H1 (cell line): ENCODE measurements at regions not wholly inside any gene's neighbourhood (a gene's known extent, or its start where the extent isn't known, plus 50 kb on each side); places are given as distances from the start of the nearest gene placed in this dataset.

Experiments
- CTCF ChIA-PET: fragments of 300-600 bp; sonication (Branson Sonifier 250); formaldehyde crosslinking; loops from one replicate; lab custom pipeline; 2021; ENCODE audit not compliant: partially characterized antibody; lab: Charles Lee
- POLR2A ChIA-PET: fragments of 300-600 bp; sonication (Branson Sonifier 250); formaldehyde crosslinking; loops from one replicate; lab custom pipeline; 2021; ENCODE audit warnings: inconsistent platforms; ENCODE audit not compliant: partially characterized antibody; lab: Charles Lee
- DNase-seq, 2 experiments: peaks; one replicate each; pipeline versions ENCODE4 v3.0.0 to v3.0.0-alpha.2; 2010 to 2022; ENCODE audit warnings: low spot score in 2 of 2, low read depth in 1 of 2, mixed read lengths in 1 of 2
- FAIRE-seq: peaks from 2 replicates; lab custom pipeline; 2011; peaks lifted over from hg19 to GRCh38; lab: Jason Lieb, UNC
- H2AFZ ChIP-seq: 2 replicates; pipeline ENCODE4 v1.8.1; 2012; ENCODE audit warnings: low read length, inconsistent platforms
- H2AK5ac ChIP-seq: 2 replicates; pipeline ENCODE4 v1.6.1; 2013; ENCODE audit warnings: low read depth, low read length
- H2BK120ac ChIP-seq: replicated peaks from 2 replicates; pipeline ENCODE3; 2013; ENCODE audit warnings: low read depth, low read length, inconsistent platforms
- H2BK12ac ChIP-seq: 2 replicates; pipeline ENCODE4 v1.6.1; 2013; ENCODE audit warnings: low read depth, low read length
- H2BK15ac ChIP-seq: 2 replicates; pipeline ENCODE4 v1.6.1; 2013; ENCODE audit warnings: low read length
- H2BK20ac ChIP-seq: 2 replicates; pipeline ENCODE4 v1.6.1; 2013; ENCODE audit warnings: low read length
- H2BK5ac ChIP-seq: 2 replicates; pipeline ENCODE4 v1.6.1; 2013; ENCODE audit warnings: low read depth, low read length
- H3K14ac ChIP-seq: 2 replicates; pipeline ENCODE4 v1.6.1; 2013; ENCODE audit warnings: inconsistent platforms; ENCODE audit not compliant: insufficient read length
- H3K18ac ChIP-seq: 2 replicates; pipeline ENCODE4 v1.6.1; 2013; ENCODE audit warnings: low read length; ENCODE audit errors: extremely low read depth
- H3K23ac ChIP-seq: 2 replicates; pipeline ENCODE4 v1.6.1; 2013; ENCODE audit warnings: inconsistent platforms; ENCODE audit not compliant: insufficient read length
- H3K23me2 ChIP-seq: 2 replicates; pipeline ENCODE4 v1.6.1; 2013; ENCODE audit warnings: low read depth, low read length
- H3K27ac ChIP-seq: 2 replicates; pipeline ENCODE4 v1.6.1; 2011; ENCODE audit warnings: low read depth, low read length, inconsistent platforms
- H3K27me3 ChIP-seq, 4 experiments: replicated peaks in 1 of 4; 1 replicate in 1 of 4; 2 replicates in 3 of 4; pipeline versions ENCODE4 v1.6.1 to v1.8.1; 2011 to 2013; ENCODE audit warnings: low read length in 3 of 4, mild to moderate bottlenecking in 3 of 4, inconsistent platforms in 2 of 4, mixed read lengths in 2 of 4, moderate library complexity in 1 of 4; ENCODE audit not compliant: control insufficient read depth in 3 of 4, insufficient read depth in 3 of 4; ENCODE audit errors: extremely low read depth in 1 of 4
- H3K36me3 ChIP-seq, 4 experiments: 2 replicates each; pipeline versions ENCODE4 v1.6.1 to v1.8.1; 2011 to 2013; ENCODE audit warnings: mild to moderate bottlenecking in 4 of 4, low read length in 3 of 4, moderate library complexity in 2 of 4, control low read depth in 1 of 4, inconsistent platforms in 1 of 4; ENCODE audit not compliant: insufficient read depth in 4 of 4, control insufficient read depth in 2 of 4
- H3K4ac ChIP-seq: replicated peaks from 2 replicates; pipeline ENCODE3; 2013; ENCODE audit warnings: low read length, low read depth, mixed read lengths, inconsistent platforms; ENCODE audit not compliant: insufficient read length
- H3K4me1 ChIP-seq, 4 experiments: replicated peaks in 1 of 4; 1 replicate in 1 of 4; 2 replicates in 3 of 4; pipeline versions ENCODE4 v1.6.1 to v1.8.1; 2011 to 2013; ENCODE audit warnings: low read length in 3 of 4, inconsistent platforms in 2 of 4, mixed read lengths in 1 of 4; ENCODE audit not compliant: insufficient read depth in 4 of 4, control insufficient read depth in 3 of 4
- H3K4me2 ChIP-seq, 2 experiments: 2 replicates each; pipeline versions ENCODE4 v1.6.1 to v1.8.1; 2011 to 2013; ENCODE audit warnings: low read depth in 2 of 2, low read length in 2 of 2, control low read depth in 1 of 2, inconsistent platforms in 1 of 2, mild to moderate bottlenecking in 1 of 2; ENCODE audit not compliant: insufficient read depth in 1 of 2
- H3K4me3 ChIP-seq, 4 experiments: fragments of 200-600, 300-600 bp in 1 of 4; sonication (generic), shearing (Covaris generic), sonication (Bioruptor Twin) in 1 of 4; 2 replicates each; pipeline versions ENCODE4 v1.5.1 to v1.8.1; 2011 to 2016; ENCODE audit warnings: low read length in 4 of 4, low read depth in 3 of 4, control low read depth in 2 of 4, inconsistent platforms in 2 of 4, mild to moderate bottlenecking in 2 of 4, mixed read lengths in 1 of 4, moderate library complexity in 1 of 4; ENCODE audit not compliant: insufficient read depth in 2 of 4; ENCODE audit errors: extremely low read depth in 1 of 4
- H3K56ac ChIP-seq: replicated peaks from 2 replicates; pipeline ENCODE3; 2013; ENCODE audit warnings: low read depth, mild to moderate bottlenecking, mixed read lengths, low read length, inconsistent platforms; ENCODE audit not compliant: insufficient read length
- H3K79me1 ChIP-seq: 2 replicates; pipeline ENCODE4 v1.6.1; 2013; ENCODE audit warnings: low read depth, low read length, control low read depth
- H3K79me2 ChIP-seq, 2 experiments: 2 replicates each; pipeline versions ENCODE4 v1.6.1 to v1.8.1; 2012 to 2013; ENCODE audit warnings: low read length in 2 of 2, mild to moderate bottlenecking in 2 of 2, inconsistent platforms in 1 of 2; ENCODE audit not compliant: insufficient read depth in 2 of 2, control insufficient read depth in 1 of 2
- H3K9ac ChIP-seq, 4 experiments: replicated peaks in 1 of 4; 1 replicate in 1 of 4; 2 replicates in 3 of 4; pipeline versions ENCODE4 v1.6.1 to v1.8.1; 2011 to 2013; ENCODE audit warnings: low read depth in 3 of 4, low read length in 3 of 4, control low read depth in 2 of 4, mild to moderate bottlenecking in 2 of 4, moderate library complexity in 2 of 4, inconsistent platforms in 1 of 4; ENCODE audit errors: extremely low read depth in 1 of 4
- H3K9me3 ChIP-seq, 2 experiments: 2 replicates each; pipeline versions ENCODE4 v1.6.1 to v1.8.1; 2012 to 2013; ENCODE audit warnings: mild to moderate bottlenecking in 2 of 2, moderate library complexity in 2 of 2, control low read depth in 1 of 2, inconsistent platforms in 1 of 2, low read depth in 1 of 2, low read length in 1 of 2, mixed read lengths in 1 of 2; ENCODE audit not compliant: insufficient read depth in 2 of 2
- H4K20me1 ChIP-seq, 2 experiments: replicated peaks in 1 of 2; 2 replicates each; pipeline versions ENCODE3 to v1.8.1; 2011 to 2013; ENCODE audit warnings: inconsistent platforms in 2 of 2, low read length in 2 of 2, mild to moderate bottlenecking in 1 of 2; ENCODE audit not compliant: insufficient read depth in 2 of 2, control insufficient read depth in 1 of 2
- H4K5ac ChIP-seq: 2 replicates; pipeline ENCODE4 v1.6.1; 2013; ENCODE audit warnings: low read length, low read depth, mixed read lengths, inconsistent platforms; ENCODE audit not compliant: insufficient read length
- H4K8ac ChIP-seq: 2 replicates; pipeline ENCODE4 v1.8.0; 2013; ENCODE audit warnings: mild to moderate bottlenecking, moderate library complexity, low read length, inconsistent platforms; ENCODE audit not compliant: insufficient read depth; ENCODE audit errors: extremely low read depth
- H4K91ac ChIP-seq: replicated peaks from 2 replicates; pipeline ENCODE3; 2013; ENCODE audit warnings: low read length, mixed read lengths, inconsistent platforms; ENCODE audit not compliant: insufficient read length
- HDAC2 ChIP-seq, 2 experiments: fragments of 300-600 bp in 1 of 2; sonication (generic) in 1 of 2; IDR thresholded peaks; 2 replicates each; pipeline ENCODE4 v1.6.1; 2011 to 2012; ENCODE audit warnings: low read depth in 2 of 2, low read length in 2 of 2, mild to moderate bottlenecking in 2 of 2, moderate library complexity in 2 of 2, borderline replicate concordance in 1 of 2, inconsistent platforms in 1 of 2
- KDM4A ChIP-seq: IDR thresholded peaks from one replicate; pipeline ENCODE4 v1.7.1; 2012; ENCODE audit warnings: low read depth, mild to moderate bottlenecking, moderate library complexity, low read length, inconsistent platforms; ENCODE audit not compliant: severe bottlenecking
- RFX5 ChIP-seq: IDR thresholded peaks from 2 replicates; pipeline ENCODE4 v1.6.1; 2011; ENCODE audit warnings: low read depth, low read length, improper control_type of control experiment, borderline replicate concordance
- WGBS, 2 experiments: shearing (Covaris generic) in 1 of 2; methylation state at CpG; one replicate each; pipeline versions ENCODE4 v1.1.6 to v1.1.7; 2013 to 2015; ENCODE audit warnings: low lambda C conversion rate in 2 of 2, mixed read lengths in 2 of 2, inconsistent platforms in 1 of 2, low coverage in 1 of 2, missing lambda C conversion rate in 1 of 2; ENCODE audit not compliant: insufficient replicate concordance in 2 of 2, insufficient coverage in 1 of 2, insufficient read length in 1 of 2; ENCODE audit errors: extremely low coverage in 1 of 2, missing lambda C conversion rate in 1 of 2; 5-methylcytosine and 5-hydroxymethylcytosine counted together

DNA sequence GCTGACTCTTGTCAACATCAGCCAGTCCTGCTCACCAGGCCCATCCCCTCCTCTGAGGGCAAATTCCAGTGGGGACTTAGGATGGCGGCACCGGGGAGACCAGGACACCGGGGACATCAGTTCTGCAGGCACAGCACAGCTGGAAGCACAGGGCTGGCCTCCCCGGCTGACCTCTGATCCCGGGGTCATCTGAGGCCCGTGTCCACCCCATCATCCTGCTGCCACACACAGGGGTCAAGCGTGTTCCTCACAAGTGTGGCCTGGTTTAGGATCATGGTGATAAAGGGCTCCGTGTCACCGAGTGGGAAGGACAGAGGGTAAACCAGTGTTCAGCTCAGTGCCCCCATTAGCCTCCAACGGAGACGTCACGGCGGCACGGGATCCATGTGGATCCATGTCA is 58.1 kb upstream of the CTDP1 start:
- Histone ChIP-seq H2BK15ac (no peak overlapping the region), H3K4me1 (peaks cover 3 to 9% (median 8%) of the 10 kb centered on the region in 4 experiments; a peak in 5 of 7 replicates), H3K27me3 (no peaks in the 10 kb centered on the region), H2BK12ac (0 out of 2 replicates have a peak overlapping the region, but pooled peaks have one; percentile 39), H3K79me2 (no peaks in the 10 kb centered on the region), H4K91ac (peak overlapping the region; percentile 30), H2AFZ (no peak overlapping the region), H3K79me1 (no peaks in the 10 kb centered on the region), H2BK20ac (0 out of 2 replicates have a peak overlapping the region, but pooled peaks have one; percentile 90), H3K56ac (no peak overlapping the region), H2AK5ac (no peak overlapping the region; the same call in 1 of the 2 replicates), H3K4ac (no peak overlapping the region)
- WGBS, 2 experiments: 86% methylated on average over 14 of the region's 14 CpGs; no CpG with 5 or more reads in 1 of the 2 experiments
- no peak for FAIRE-seq
- POLR2A ChIA-PET: no interaction called here
- TF ChIP-seq HDAC2 (IDR thresholded peaks at IDR 0.05; ENCODE audit: borderline replicate concordance in 1 of 2, low read depth in 2 of 2, low read length in 2 of 2): no peak
- TF ChIP-seq KDM4A: no peak
- no peak for TF ChIP-seq RFX5
- TF ChIP-seq, all 59 proteins: peak for 0
- no peak for DNase-seq
- H3K9ac ChIP-seq: no peak overlapping the region
- no peak overlapping the region for H4K8ac ChIP-seq
- no peak overlapping the region for H3K4me3 ChIP-seq
- H4K20me1 ChIP-seq: no peaks in the 10 kb centered on the region
- 0 out of 2 replicates have a peak overlapping the region, but pooled peaks have one; percentile 19 for H3K18ac ChIP-seq
- H2BK120ac ChIP-seq: no peak overlapping the region
- no peaks in the 10 kb centered on the region; the same call in 1 of the 2 replicates for H3K23me2 ChIP-seq
- no peak overlapping the region for H2BK5ac ChIP-seq
- H3K27ac ChIP-seq: no peak overlapping the region
- H3K4me2 ChIP-seq: peak overlapping the region in 1 of 2 experiments; percentile 50; a peak in 1 of 4 replicates
- H3K9me3 ChIP-seq: no peaks in the 10 kb centered on the region; a peak in 1 of 4 replicates
- H3K36me3 ChIP-seq: no peaks in the 10 kb centered on the region
- H3K14ac ChIP-seq: no peak overlapping the region
- H3K23ac ChIP-seq: no peak overlapping the region
- H4K5ac ChIP-seq: no peak overlapping the region
- CTCF ChIA-PET: interaction anchor here (1.7 kb wide), 1 partner anchor 240 kb away, joined by 5 read pairs; no protein-coding TSS in a partner anchor
